NT2/D1 (cell line): ENCODE measurements at regions not wholly inside any gene's neighbourhood (a gene's known extent, or its start where the extent isn't known, plus 50 kb on each side); places are given as distances from the start of the nearest gene placed in this dataset.

ENCODE experiments used
- DNase-seq: peaks from one replicate; pipeline ENCODE4 v3.0.0-alpha.2; 2011; ENCODE audit warnings: low read depth, low spot score
- H3K27me3 ChIP-seq: 2 replicates; pipeline ENCODE4 v1.6.0; 2011; ENCODE audit warnings: mild to moderate bottlenecking; ENCODE audit not compliant: insufficient read length, insufficient read depth
- H3K36me3 ChIP-seq: 2 replicates; pipeline ENCODE4 v1.6.1; 2011; ENCODE audit warnings: mild to moderate bottlenecking, low read length, mixed read lengths; ENCODE audit not compliant: insufficient read depth, insufficient read length
- H3K4me1 ChIP-seq: 2 replicates; pipeline ENCODE4 v1.5.1; 2011; ENCODE audit not compliant: insufficient read depth, insufficient read length
- H3K4me3 ChIP-seq: 2 replicates; pipeline ENCODE4 v1.5.1; 2011; ENCODE audit warnings: low read depth; ENCODE audit not compliant: insufficient read length
- H3K9ac ChIP-seq: 2 replicates; pipeline ENCODE4 v1.6.0; 2011; ENCODE audit warnings: low read depth; ENCODE audit not compliant: insufficient read length
- H3K9me3 ChIP-seq: 2 replicates; pipeline ENCODE4 v1.5.1; 2011; ENCODE audit warnings: mild to moderate bottlenecking, low read length; ENCODE audit not compliant: insufficient read depth
- SUZ12 ChIP-seq: IDR thresholded peaks from 2 replicates; pipeline ENCODE4 v1.6.1; 2011; ENCODE audit not compliant: insufficient read length, insufficient read depth; ENCODE audit errors: extremely low read depth
- YY1 ChIP-seq: IDR thresholded peaks from 2 replicates; pipeline ENCODE4 v1.6.1; 2011; ENCODE audit not compliant: insufficient read length, insufficient read depth
- ZNF274 ChIP-seq: IDR thresholded peaks from 2 replicates; pipeline ENCODE4 v1.6.1; 2011; ENCODE audit warnings: mild to moderate bottlenecking, low read depth, low read length

DNA sequence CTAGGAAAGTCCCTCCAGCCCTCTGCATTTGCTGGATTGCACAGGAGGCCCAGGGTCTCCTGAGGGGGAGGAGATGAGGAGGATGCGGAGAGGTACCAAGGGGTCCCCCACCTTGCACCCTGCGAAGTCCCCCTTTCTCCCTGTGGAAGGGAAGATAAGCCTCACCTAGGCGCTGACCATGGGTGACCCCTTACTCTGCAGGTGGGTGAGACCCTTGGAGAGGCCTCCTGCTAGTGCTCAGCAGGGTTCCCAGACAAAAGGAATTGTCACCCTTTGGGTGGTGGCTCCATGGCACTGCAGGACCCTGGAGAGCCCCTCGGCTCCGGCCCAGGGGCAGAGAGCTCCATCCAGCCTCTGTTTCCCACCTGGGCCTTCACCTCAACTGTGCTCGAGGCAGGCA, 107.0 kb upstream of the RET start:
- Histone ChIP-seq H3K9me3 (no peaks in the 10 kb centered on the region), H3K9ac (no peak overlapping the region), H3K36me3 (no peaks in the 10 kb centered on the region), H3K4me3 (no peak overlapping the region), H3K4me1 (peaks cover 9% of the 10 kb centered on the region), H3K27me3 (no peaks in the 10 kb centered on the region)
- no peak for DNase-seq
- TF ChIP-seq ZNF274: no peak
- no peak for TF ChIP-seq YY1
- TF ChIP-seq SUZ12: no peak

DNA sequence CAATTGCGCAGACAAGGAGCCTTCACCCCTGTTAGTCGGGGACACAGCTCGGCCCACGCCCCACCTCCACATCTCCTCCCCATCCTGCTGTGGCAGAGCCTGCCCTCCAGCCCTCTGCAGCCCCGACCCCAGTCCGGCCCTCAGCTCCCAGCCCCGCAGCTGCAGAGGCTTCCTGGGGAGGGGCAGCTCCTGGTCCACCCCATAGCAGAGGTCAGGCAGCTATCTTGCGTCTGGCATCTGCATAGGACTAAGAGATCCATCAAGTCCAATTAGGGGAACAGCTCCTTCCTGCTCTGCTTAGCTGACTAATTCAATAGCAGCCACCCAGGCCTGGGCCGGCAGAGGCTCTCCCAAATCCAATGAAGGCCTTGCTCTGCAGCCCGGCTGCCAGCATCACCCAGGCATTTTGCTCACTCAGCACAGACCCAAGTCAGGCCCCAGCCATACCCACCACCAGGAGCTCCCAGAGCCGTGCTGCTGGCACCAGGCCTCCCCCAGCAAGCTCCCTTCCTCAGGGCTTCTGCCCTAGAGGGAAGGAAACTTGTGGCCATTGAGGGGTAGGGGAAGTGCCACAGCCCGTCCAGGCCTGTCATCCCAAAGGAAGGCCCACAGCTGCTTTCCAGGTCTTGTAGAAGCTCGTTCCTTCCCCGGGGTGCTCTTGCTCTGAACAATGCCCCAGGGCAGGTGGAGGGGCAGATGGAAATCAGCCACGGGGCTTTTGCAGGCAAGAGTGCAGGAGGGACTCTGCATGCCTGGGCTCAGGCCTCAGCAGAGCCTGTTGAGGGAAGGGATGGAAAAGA, 106.2 kb upstream of the RET start:
- Histone ChIP-seq H3K9me3 (no peaks in the 10 kb centered on the region), H3K4me1 (peaks cover 14% of the 10 kb centered on the region), H3K27me3 (no peaks in the 10 kb centered on the region), H3K4me3 (no peak overlapping the region), H3K9ac (no peak overlapping the region), H3K36me3 (no peaks in the 10 kb centered on the region)
- TF ChIP-seq YY1: no peak
- TF ChIP-seq SUZ12: no peak
- no peak for TF ChIP-seq ZNF274
- no peak for DNase-seq

DNA sequence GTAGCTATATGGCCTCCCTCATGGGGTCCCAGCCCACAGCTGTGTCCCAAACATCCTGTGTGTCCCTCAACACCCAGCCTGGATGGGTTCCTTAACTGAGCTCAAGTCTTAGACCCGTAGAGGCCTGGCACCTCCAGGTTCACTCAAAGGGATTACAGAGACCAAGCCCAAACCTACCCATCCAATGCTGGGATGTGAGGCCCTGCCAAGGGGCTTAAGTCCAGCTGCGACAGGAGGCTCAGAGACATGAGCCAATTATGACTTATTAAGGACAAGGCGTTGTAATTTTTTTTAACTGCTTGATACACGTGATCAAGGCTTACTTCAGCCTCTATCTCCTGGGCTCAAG, 105.6 kb upstream of the RET start:
- DNase-seq: no peak
- no peak for TF ChIP-seq YY1
- TF ChIP-seq ZNF274: no peak
- Histone ChIP-seq H3K36me3 (no peaks in the 10 kb centered on the region), H3K27me3 (no peaks in the 10 kb centered on the region), H3K4me1 (peaks cover 14% of the 10 kb centered on the region), H3K4me3 (no peak overlapping the region), H3K9ac (no peak overlapping the region), H3K9me3 (no peaks in the 10 kb centered on the region)

DNA sequence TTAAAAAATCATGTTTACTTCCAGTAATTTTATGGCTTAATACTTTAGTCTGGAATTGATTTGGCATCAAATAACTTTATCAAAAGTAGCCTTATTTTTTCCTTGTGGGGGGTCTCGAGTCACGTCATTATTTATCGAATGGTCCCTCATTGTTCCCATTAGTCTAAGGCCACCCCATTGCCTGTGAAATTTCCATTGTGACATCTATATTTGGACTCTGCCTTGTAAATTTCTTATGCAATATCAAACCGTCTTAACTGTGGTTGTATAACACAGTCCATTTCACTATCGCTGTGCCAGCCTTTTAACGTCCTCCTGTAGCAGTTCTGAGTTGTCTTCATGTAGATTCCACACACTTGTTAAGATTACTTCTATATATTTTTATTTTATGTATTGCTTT, 103.9 kb upstream of the RET start:
- DNase-seq: no peak
- Histone ChIP-seq H3K36me3 (no peaks in the 10 kb centered on the region), H3K4me3 (no peak overlapping the region), H3K9ac (no peak overlapping the region), H3K9me3 (no peaks in the 10 kb centered on the region), H3K4me1 (peaks cover 14% of the 10 kb centered on the region), H3K27me3 (no peaks in the 10 kb centered on the region)
- TF ChIP-seq SUZ12 (no peak), ZNF274 (no peak), YY1 (no peak)

GRCh38 chr10:42973411-42973810, 103.5 kb upstream of the RET start:
- no peak for TF ChIP-seq ZNF274
- no peak for TF ChIP-seq SUZ12
- no peak for TF ChIP-seq YY1
- peaks cover 14% of the 10 kb centered on the region for H3K4me1 ChIP-seq
- H3K9ac ChIP-seq: no peak overlapping the region
- H3K9me3 ChIP-seq: no peaks in the 10 kb centered on the region
- no peaks in the 10 kb centered on the region for H3K27me3 ChIP-seq
- H3K36me3 ChIP-seq: no peaks in the 10 kb centered on the region
- H3K4me3 ChIP-seq: no peak overlapping the region
- no peak for DNase-seq

- no peak overlapping the region for H3K9ac ChIP-seq
- H3K27me3 ChIP-seq: no peaks in the 10 kb centered on the region
- peaks cover 14% of the 10 kb centered on the region for H3K4me1 ChIP-seq
- H3K36me3 ChIP-seq: no peaks in the 10 kb centered on the region
- TF ChIP-seq ZNF274 (no peak), YY1 (no peak)
- H3K9me3 ChIP-seq: no peaks in the 10 kb centered on the region
- no peak for DNase-seq
- H3K4me3 ChIP-seq: no peak overlapping the region
Observed at GRCh38 chr10:42973870-42974692, 102.8 kb upstream of the RET start.

DNA sequence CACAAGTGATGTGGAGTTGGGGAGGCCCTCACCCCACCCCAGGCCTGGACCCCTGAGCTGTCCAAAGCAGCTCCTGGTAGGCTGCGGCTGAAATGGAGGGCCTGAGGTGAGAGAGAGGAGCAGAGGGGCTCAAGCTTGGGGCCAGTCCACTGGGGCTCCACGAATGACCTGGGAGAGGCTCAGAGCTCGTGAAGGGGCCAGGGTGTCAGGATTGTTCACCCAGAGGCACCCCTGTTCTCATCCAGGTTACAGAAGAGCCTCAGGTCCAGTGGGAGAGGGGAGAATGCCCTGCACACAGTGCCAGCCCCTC, 102.2 kb upstream of the RET start:
- H3K36me3 ChIP-seq: no peaks in the 10 kb centered on the region
- no peak for TF ChIP-seq SUZ12
- TF ChIP-seq YY1: no peak
- TF ChIP-seq ZNF274: no peak
- no peaks in the 10 kb centered on the region for H3K27me3 ChIP-seq
- H3K4me3 ChIP-seq: no peak overlapping the region
- no peak overlapping the region for H3K9ac ChIP-seq
- H3K4me1 ChIP-seq: peaks cover 14% of the 10 kb centered on the region
- DNase-seq: no peak
- no peaks in the 10 kb centered on the region for H3K9me3 ChIP-seq

GRCh38 chr10:42975005-42975493, 101.8 kb upstream of the RET start:
- Histone ChIP-seq H3K4me1 (peaks cover 14% of the 10 kb centered on the region), H3K27me3 (no peaks in the 10 kb centered on the region), H3K9ac (peak overlapping the region; percentile 18), H3K36me3 (no peaks in the 10 kb centered on the region), H3K4me3 (no peak overlapping the region), H3K9me3 (no peaks in the 10 kb centered on the region)
- DNase-seq: no peak
- TF ChIP-seq ZNF274: no peak
- TF ChIP-seq YY1: no peak
- no peak for TF ChIP-seq SUZ12
